Right lobe of liver (tissue), 4 donors: ENCODE measurements at regions not wholly inside any gene's neighbourhood (a gene's known extent, or its start where the extent isn't known, plus 50 kb on each side); places are given as distances from the start of the nearest gene placed in this dataset.

Experiments
- CTCF ChIP-seq, 4 donors: fragments of 200-600 bp in 3 of 4; fragments of 450-650 bp in 1 of 4; IDR thresholded peaks; one replicate each; pipeline versions ENCODE4 v1.5.1 to v1.8.0; 2016 to 2022; ENCODE audit warnings: antibody characterized with exemption in 4 of 4, mild to moderate bottlenecking in 2 of 4
- POLR2A ChIP-seq: fragments of 450-650 bp; IDR thresholded peaks from one replicate; pipeline ENCODE4 v1.6.1; 2017; ENCODE audit warnings: antibody characterized with exemption, mild to moderate bottlenecking
- donor health status: DM: no; HTN: no; CAD: no.
- donor health status: DM: no; HTN: no; CAD: no.
- donor health status: DM: no; HTN: yes; CAD: no.

- TF ChIP-seq POLR2A: no peak
- TF ChIP-seq CTCF (IDR thresholded peaks at IDR 0.05): no peak
Observed at GRCh38 chr18:76052227-76052595, 442.8 kb downstream of the ZNF516 start.
